LNCaP clone FGC (cell line): ENCODE measurements at regions not wholly inside any gene's neighbourhood (a gene's known extent, or its start where the extent isn't known, plus 50 kb on each side); places are given as distances from the start of the nearest gene placed in this dataset.
"Not testable (repeated sequence)": the region's sequence is repeated elsewhere in the genome, so short reads cannot be mapped to it uniquely, and the experiment has no call there.

Experiments used
- DNase-seq: peaks from one replicate; pipeline ENCODE4 v3.0.0-alpha.2; 2011; ENCODE audit warnings: low read depth
- H3K4me3 ChIP-seq: 2 replicates; pipeline ENCODE4 v1.5.1; 2011; ENCODE audit warnings: mild to moderate bottlenecking, low read depth, low read length, control low read depth
- CTCF ChIP-seq: IDR thresholded peaks from 2 replicates; pipeline ENCODE4 v1.5.1; 2012; ENCODE audit warnings: mild to moderate bottlenecking; ENCODE audit not compliant: control insufficient read depth, insufficient read depth; ENCODE audit errors: extremely low read depth

GRCh38 chr3:95731753-95732152 is 1082.6 kb upstream of the EPHA6 start:
- no peak overlapping the region for H3K4me3 ChIP-seq
- TF ChIP-seq CTCF, result no peak
- DNase-seq, result no peak

- TF ChIP-seq CTCF, result no peak
- DNase-seq, result no peak
- H3K4me3 ChIP-seq, result no peak overlapping the region
Observed at GRCh38 chr3:95733336-95733735, 1081.1 kb upstream of the EPHA6 start.

DNA sequence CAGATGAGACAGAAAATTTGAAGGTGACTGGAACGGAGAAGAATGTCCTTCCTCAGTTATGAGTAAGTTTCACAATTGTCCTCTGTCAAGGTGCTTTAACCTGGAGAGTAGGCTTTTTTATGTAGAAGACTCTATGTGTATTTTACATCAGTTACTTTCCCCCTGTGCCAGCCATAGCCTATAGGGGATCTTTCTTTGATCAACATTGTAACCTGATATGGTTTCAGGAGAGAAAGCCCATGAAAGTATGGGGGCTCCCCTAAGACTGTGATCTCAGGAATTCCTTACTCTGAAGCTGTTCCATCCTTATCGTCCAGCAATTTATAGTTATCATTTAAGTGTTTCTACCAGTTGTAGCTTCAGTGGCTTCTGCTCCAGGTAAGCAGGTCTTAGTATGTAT is 1076.3 kb upstream of the EPHA6 start:
- DNase-seq, result no peak
- no peak overlapping the region for H3K4me3 ChIP-seq
- no peak for TF ChIP-seq CTCF

DNA sequence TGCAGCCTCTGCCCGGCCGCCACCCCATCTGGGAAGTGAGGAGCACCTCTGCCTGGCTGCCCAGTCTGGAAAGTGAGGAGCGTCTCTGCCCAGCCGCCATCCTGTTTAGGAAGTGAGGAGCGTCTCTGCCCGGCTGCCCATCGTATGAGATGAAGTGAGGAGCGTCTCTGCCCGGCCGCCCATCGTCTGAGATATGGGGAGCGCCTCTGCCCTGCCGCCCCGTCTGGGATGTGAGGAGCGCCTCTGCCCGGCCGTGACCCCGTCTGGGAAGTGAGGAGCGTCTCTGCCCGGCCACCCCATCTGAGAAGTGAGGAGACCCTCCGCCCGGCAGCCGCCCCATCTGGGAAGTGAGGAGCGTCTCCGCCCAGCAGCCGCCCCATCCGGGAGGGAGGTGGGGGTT is 1069.5 kb upstream of the EPHA6 start:
- DNase-seq, H3K4me3 ChIP-seq: not testable (repeated sequence)

GRCh38 chr3:95750097-95750496 is 1064.3 kb upstream of the EPHA6 start:
- H3K4me3 ChIP-seq, result no peak overlapping the region
- no peak for DNase-seq
- TF ChIP-seq CTCF, result no peak

- no peak for DNase-seq
- no peak for TF ChIP-seq CTCF
- H3K4me3 ChIP-seq, result no peak overlapping the region
Observed at GRCh38 chr3:95751509-95751908, 1062.9 kb upstream of the EPHA6 start.

DNA sequence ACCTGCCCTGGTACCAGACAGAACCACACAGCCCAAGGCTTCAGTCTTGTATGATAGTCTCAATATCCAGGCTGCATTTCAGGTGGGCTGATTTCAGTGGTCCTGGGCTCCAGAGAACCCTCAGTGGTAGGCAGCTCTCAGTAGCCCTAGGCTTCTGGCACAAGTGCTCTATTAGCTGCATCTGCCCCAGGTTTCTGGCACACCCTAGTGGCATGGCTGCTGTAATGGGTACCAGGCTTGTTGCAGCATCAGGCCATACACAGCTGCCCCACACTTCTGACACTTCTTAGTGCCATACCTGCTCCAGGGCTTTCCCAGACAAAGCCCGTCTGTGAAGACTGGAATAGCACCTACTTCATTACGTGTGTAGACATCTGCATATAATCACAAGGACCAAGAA is 1062.2 kb upstream of the EPHA6 start:
- no peak for TF ChIP-seq CTCF
- H3K4me3 ChIP-seq, result no peak overlapping the region
- DNase-seq, result no peak

DNA sequence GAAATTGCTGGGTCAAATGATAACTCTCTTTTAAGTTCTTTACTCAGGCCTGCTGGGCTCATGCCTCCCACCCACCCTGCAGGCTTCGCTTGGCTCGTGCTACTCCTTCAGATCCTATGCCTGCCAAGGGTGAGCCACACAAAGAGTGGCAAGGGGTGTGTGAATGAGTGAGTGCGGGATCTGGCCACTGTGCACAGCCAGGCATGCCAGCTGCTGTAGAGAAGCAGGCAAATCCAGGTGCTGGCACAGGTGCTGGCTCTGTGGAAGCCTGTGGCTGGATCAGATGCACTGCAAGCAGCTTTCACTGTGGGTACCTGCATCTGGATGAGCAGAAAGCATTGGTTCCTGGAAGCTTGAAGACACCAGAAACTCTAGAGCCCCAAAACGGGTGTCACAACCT is 1055.7 kb upstream of the EPHA6 start:
- H3K4me3 ChIP-seq, result no peak overlapping the region
- TF ChIP-seq CTCF, result no peak
- no peak for DNase-seq
